ENCODE measurements at regions not wholly inside any gene's neighbourhood (a gene's known extent, or its start where the extent isn't known, plus 50 kb on each side); places are given as distances from the start of the nearest gene placed in this dataset.

- Histone ChIP-seq H4K20me1 (ENCODE audit: insufficient read depth) (no peaks in the 10 kb centered on the region), H3K9me3 (ENCODE audit: low read length) (no peaks in the 10 kb centered on the region), H3K79me2 (replicated peaks; ENCODE audit: insufficient read depth, low read length) (no peaks in the 10 kb centered on the region), H3F3A (ENCODE audit: insufficient read depth, low read length, poor library complexity, severe bottlenecking) (no peaks in the 10 kb centered on the region), H3K36me3 (ENCODE audit: insufficient read depth, low read length) (no peaks in the 10 kb centered on the region), H3K27ac (ENCODE audit: low read length) (no peak overlapping the region), H2AFZ (ENCODE audit: low read depth, low read length) (no peak overlapping the region), H3K4me3 (ENCODE audit: low read length) (no peak overlapping the region), H3K4me2 (ENCODE audit: low read length) (no peak overlapping the region), H3K9ac (ENCODE audit: low read length) (no peak overlapping the region), H3K27me3 (ENCODE audit: insufficient read depth, low read depth, low read length) (no peaks in the 10 kb centered on the region), H3K9me2 (ENCODE audit: insufficient read depth, low read length) (no peaks in the 10 kb centered on the region)
- TF ChIP-seq EP300 (conservative IDR thresholded peaks at IDR 0.05; ENCODE audit: poor library complexity, severe bottlenecking) (no peak), TAF1 (IDR thresholded peaks at IDR 0.05; ENCODE audit: low read depth) (no peak), SMC3 (conservative IDR thresholded peaks at IDR 0.05; ENCODE audit: poor library complexity) (no peak), POLR2AphosphoS5 (IDR thresholded peaks at IDR 0.05) (no peak), RAD21 (conservative IDR thresholded peaks at IDR 0.05) (no peak)
Measured at GRCh38 chr14:41144370-41144769, 462.3 kb upstream of the LRFN5 start.

GRCh38 chr14:41137741-41138140 lies 468.9 kb upstream of the LRFN5 start:
- Histone ChIP-seq H3K9me3 (ENCODE audit: low read length) (no peaks in the 10 kb centered on the region), H3K36me3 (ENCODE audit: insufficient read depth, low read length) (no peaks in the 10 kb centered on the region), H3K4me2 (ENCODE audit: low read length) (no peak overlapping the region), H4K20me1 (ENCODE audit: insufficient read depth) (no peaks in the 10 kb centered on the region), H3K27ac (ENCODE audit: low read length) (no peak overlapping the region), H3K4me3 (ENCODE audit: low read length) (no peak overlapping the region), H3K9me2 (ENCODE audit: insufficient read depth, low read length) (no peaks in the 10 kb centered on the region), H3K9ac (ENCODE audit: low read length) (no peak overlapping the region), H2AFZ (ENCODE audit: low read depth, low read length) (no peak overlapping the region), H3K79me2 (replicated peaks; ENCODE audit: insufficient read depth, low read length) (no peaks in the 10 kb centered on the region), H3K27me3 (ENCODE audit: insufficient read depth, low read depth, low read length) (no peaks in the 10 kb centered on the region), H3F3A (ENCODE audit: insufficient read depth, low read length, poor library complexity, severe bottlenecking) (no peaks in the 10 kb centered on the region)
- no peak for TF ChIP-seq REST (IDR thresholded peaks at IDR 0.05; ENCODE audit: borderline replicate concordance)
- no peak for TF ChIP-seq TAF1 (IDR thresholded peaks at IDR 0.05; ENCODE audit: low read depth)
- no peak for TF ChIP-seq RAD21 (conservative IDR thresholded peaks at IDR 0.05)

GRCh38 chr14:41130274-41130673 lies 476.4 kb upstream of the LRFN5 start:
- Histone ChIP-seq H3K4me3 (ENCODE audit: low read length) (no peak overlapping the region), H3K27ac (ENCODE audit: low read length) (no peak overlapping the region), H3K36me3 (ENCODE audit: insufficient read depth, low read length) (no peaks in the 10 kb centered on the region), H2AFZ (ENCODE audit: low read depth, low read length) (no peak overlapping the region), H3K9me3 (ENCODE audit: low read length) (no peaks in the 10 kb centered on the region), H3K9me2 (ENCODE audit: insufficient read depth, low read length) (no peaks in the 10 kb centered on the region), H3K9ac (ENCODE audit: low read length) (no peak overlapping the region), H3K79me2 (replicated peaks; ENCODE audit: insufficient read depth, low read length) (no peaks in the 10 kb centered on the region), H3K4me2 (ENCODE audit: low read length) (no peak overlapping the region), H3F3A (ENCODE audit: insufficient read depth, low read length, poor library complexity, severe bottlenecking) (no peaks in the 10 kb centered on the region), H3K27me3 (ENCODE audit: insufficient read depth, low read depth, low read length) (no peaks in the 10 kb centered on the region), H4K20me1 (ENCODE audit: insufficient read depth) (no peaks in the 10 kb centered on the region)
- TF ChIP-seq SMC3 (conservative IDR thresholded peaks at IDR 0.05; ENCODE audit: poor library complexity) (no peak), RAD21 (conservative IDR thresholded peaks at IDR 0.05) (no peak), REST (IDR thresholded peaks at IDR 0.05; ENCODE audit: borderline replicate concordance) (no peak), MXI1 (conservative IDR thresholded peaks at IDR 0.05; ENCODE audit: poor library complexity, severe bottlenecking) (no peak), TAF1 (IDR thresholded peaks at IDR 0.05; ENCODE audit: low read depth) (no peak), EP300 (conservative IDR thresholded peaks at IDR 0.05; ENCODE audit: poor library complexity, severe bottlenecking) (no peak), CTCF (IDR thresholded peaks at IDR 0.05; ENCODE audit: poor library complexity, severe bottlenecking) (no peak), EZH2 (IDR thresholded peaks at IDR 0.05; ENCODE audit: borderline replicate concordance, insufficient read depth, low read length, poor library complexity, severe bottlenecking) (no peak), POLR2AphosphoS5 (IDR thresholded peaks at IDR 0.05) (no peak)

Data from neural cell (in vitro differentiated cells).